HG03575 (cell line): ENCODE measurements at regions not wholly inside any gene's neighbourhood (a gene's known extent, or its start where the extent isn't known, plus 50 kb on each side); places are given as distances from the start of the nearest gene placed in this dataset.
"Not testable (repeated sequence)": the region's sequence is repeated elsewhere in the genome, so short reads cannot be mapped to it uniquely, and the experiment has no call there.

Source experiments
- ATAC-seq: cut with Tn5 transposase; IDR thresholded peaks from one replicate; pipeline ENCODE4 v1.9.1; 2021; ENCODE audit not compliant: unreplicated experiment, insufficient number of reproducible peaks, low FRiP score; ENCODE audit errors: extremely low read depth

- ATAC-seq, result no peak
These were observed 168.1 kb upstream of the POC5 start for GRCh38 chr5:75885321-75885720.

- no peak for ATAC-seq
These were observed 152.7 kb upstream of the POC5 start for GRCh38 chr5:75869891-75870290.

- ATAC-seq, result no peak
These were observed 145.6 kb upstream of the POC5 start for GRCh38 chr5:75862872-75863271.

DNA sequence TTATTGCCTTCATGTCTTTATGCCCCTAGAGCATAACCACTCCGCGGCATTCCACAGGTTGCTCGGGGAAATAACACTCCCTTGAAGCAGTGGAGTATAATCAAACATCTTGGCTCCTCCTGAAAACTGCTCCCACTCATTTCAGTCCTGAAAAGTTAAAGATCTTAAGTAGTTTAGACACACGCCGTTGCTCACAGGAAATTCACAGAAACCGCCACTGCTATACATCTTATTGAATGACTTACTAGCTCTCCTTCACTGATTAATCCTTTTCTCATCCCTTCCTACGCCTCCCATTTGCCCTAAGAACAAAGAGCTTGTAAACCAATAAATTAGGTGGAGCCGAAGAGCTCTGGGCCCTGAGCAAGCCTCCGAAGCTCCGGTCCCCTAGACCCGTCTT, 142.4 kb upstream of the POC5 start:
- not testable (repeated sequence) for ATAC-seq

DNA sequence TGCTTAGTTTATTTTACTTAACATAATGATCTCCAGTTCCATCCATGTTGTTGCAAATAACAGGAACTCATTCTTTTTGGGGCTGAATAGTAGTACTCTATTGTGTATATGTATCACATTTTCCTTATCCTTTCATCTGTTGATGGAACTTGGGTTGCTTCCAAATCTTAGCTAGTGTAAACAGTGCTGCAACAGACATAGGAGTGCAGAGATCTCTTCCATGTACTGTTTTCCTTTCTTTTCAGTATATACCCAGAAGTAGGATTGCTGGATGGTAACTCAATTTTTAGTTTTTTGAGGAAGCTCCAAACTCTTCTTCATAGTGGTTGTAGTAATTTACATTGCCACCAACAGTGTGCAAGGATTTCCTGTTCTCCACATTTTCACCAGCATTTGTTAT, 138.8 kb upstream of the POC5 start:
- ATAC-seq, result no peak

GRCh38 chr5:75848077-75848476, 130.8 kb upstream of the POC5 start:
- ATAC-seq, result no peak

GRCh38 chr5:75847561-75848021, 130.4 kb upstream of the POC5 start:
- peak; percentile 88 for ATAC-seq

- ATAC-seq, result no peak
These were observed 127.1 kb upstream of the POC5 start for GRCh38 chr5:75844301-75844700.

DNA sequence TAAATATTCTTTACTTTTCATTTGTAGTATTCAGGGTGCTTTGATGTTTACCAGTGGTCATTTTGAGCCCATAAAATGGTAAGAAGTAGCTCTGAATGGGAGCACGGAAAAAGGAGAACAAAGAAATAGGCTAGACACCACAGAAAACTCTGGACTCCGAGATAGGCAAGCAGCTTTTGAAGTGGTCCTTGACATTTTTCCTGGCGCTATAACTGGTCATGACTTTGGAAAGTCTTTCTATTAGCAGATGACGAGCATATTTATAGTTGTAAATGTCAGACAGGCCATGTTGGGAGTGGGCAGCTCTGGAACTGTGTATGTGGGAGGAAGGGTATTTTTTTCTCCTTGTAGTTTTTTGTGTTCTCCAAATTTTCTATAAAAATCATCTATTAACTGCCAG, 126.1 kb upstream of the POC5 start:
- no peak for ATAC-seq

DNA sequence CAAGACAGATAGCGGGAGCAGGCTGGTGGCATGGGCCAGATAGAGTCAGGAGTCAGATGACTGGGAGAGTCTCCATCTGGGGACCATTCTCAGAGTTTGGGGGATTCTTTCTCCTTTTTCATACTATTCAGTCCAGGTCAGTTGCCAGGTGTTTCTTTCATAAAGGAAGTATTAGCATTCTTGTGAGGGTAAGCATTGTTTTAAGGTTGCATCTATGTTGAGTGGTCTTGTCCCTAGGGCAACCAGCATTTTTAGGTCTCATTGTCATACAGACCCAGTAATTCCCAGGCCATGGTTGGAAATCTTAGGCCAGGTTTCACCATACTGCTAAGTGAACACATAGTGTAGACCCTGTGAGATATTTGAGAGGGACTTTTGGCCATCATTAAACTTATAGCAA, 122.3 kb upstream of the POC5 start:
- no peak for ATAC-seq

DNA sequence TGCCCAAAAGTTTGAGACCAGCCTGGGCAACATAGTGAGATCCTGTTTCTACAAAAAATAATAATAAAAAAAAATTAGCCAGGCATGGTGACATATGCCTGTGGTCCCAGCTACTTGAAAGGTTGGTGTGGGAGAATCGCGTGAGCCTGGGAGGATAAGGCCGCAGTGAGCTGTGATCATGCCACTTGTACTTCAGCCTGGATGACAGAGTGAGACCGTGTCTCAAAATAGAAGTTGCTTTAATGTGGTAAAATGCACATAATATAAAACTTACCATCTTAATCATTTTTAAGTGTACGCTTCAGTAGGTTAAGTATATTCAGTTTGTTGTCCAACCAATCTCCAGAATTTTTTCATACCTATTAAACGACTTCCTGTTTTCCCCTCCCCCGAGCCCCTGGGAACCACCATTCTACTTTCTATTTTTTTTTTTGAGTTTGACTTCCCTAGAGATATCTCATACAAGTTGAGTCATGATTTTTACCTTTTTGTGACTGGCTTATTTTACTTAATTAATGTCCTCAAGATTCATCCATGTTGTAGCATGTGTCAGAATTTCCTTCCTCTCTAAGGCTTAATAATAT, 120.1 kb upstream of the POC5 start:
- ATAC-seq, result no peak

DNA sequence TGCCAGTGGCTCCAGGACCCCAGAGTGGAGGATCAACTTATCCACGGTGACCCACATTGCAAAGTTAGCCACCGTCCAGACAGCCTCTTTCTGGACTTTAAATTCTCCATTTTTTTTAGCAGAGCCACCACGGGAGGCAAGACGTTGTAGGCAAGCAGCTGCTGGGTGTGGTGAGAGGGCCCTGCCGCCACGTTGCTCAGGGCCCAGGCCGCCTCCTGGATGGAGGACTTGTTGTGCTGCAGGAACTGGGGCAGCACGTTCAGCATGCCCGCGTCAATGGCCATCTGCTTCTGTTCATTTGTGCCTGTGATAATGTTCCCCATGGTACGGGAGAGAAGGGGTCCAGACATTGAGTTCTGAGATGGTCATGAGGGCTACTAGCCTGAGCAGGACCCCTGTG, 114.3 kb upstream of the POC5 start:
- ATAC-seq, result no peak

DNA sequence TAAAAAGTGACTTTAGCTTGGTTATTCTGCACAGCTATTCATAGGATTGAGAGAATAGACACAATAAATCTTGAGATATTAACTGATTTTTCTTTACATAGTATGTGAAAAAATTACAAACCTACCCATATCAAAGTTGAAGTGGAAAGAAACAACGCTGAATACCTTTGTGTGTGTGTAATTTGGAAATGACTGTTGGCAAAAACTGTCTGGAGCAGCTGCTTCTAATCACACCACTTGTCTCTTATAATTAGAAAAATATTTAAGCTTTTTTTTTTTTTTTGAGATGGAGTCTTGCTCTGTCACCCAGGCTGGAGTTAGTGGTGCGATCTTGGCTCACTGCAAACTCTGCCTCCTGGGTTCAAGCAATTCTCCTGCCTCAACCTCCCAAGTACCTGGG, 110.8 kb upstream of the POC5 start:
- ATAC-seq, result no peak

DNA sequence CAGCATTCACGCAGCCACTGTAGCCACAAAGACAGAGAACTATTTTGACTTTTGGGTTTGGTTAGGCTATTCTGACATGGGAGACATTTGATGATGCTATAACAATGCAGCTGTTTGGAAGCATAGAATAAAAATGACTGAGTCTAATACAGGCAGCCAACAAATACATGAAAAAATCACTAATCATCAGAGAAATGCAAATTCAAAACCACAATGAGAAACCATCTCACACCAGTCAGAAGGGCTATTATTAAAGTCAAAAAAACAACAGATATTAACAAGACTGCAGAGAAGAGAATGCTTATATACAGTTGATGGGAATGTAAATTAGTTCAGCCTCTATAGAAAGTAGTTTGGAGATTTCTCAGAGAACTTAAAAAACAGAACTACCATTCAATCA, 107.1 kb upstream of the POC5 start:
- ATAC-seq, result no peak

GRCh38 chr5:75823811-75824210, 106.6 kb upstream of the POC5 start:
- ATAC-seq, result no peak

- ATAC-seq, result no peak
These were observed 101.4 kb upstream of the POC5 start for GRCh38 chr5:75818661-75819060.

DNA sequence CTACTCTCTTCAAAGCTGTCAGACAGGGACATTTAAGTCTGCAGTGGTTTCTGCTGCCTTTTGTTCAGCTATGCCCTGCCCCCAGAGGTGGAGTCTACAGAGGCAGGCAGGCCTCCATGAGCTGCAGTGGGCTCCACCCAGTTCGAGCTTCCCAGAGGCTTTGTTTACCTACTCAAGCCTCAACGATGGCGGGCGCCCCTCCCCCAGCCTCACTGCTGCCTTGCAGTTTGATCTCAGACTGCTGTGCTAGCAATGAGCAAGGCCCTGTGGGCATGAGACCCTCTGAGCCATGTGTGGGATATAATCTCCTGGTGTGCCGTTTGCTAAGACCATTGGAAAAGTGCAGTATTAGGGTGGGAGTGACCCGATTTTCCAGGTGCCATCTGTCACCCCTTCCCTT, 82.5 kb upstream of the POC5 start:
- ATAC-seq, result not testable (repeated sequence)

DNA sequence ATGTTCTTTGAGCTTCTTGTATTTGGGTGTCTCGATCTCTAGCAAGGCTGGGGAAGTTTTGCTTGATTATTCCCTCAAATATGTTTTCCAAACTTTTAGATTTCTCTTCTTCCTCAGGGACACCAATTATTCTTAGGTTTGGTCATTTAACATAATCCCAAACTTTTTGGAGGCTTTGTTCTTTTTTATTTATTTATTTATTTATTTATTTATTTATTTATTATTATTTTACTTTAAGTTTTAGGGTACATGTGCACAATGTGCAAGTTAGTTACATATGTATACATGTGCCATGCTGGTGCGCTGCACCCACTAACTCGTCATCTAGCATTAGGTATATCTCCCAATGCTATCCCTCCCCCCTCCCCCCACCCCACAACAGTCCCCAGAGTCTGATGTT, 52.1 kb upstream of the POC5 start:
- not testable (repeated sequence) for ATAC-seq
